Right lobe of liver (tissue), 4 donors: ENCODE measurements at regions not wholly inside any gene's neighbourhood (a gene's known extent, or its start where the extent isn't known, plus 50 kb on each side); places are given as distances from the start of the nearest gene placed in this dataset.

Experiments
- POLR2A ChIP-seq: fragments of 450-650 bp; IDR thresholded peaks from one replicate; pipeline ENCODE4 v1.6.1; 2017; ENCODE audit warnings: antibody characterized with exemption, mild to moderate bottlenecking
- TF ChIP-seq, protein P1 (sequence below), 4 donors: fragments of 200-600 bp in 3 of 4; fragments of 450-650 bp in 1 of 4; IDR thresholded peaks; one replicate each; pipeline versions ENCODE4 v1.5.1 to v1.8.0; 2016 to 2022; ENCODE audit warnings: antibody characterized with exemption in 4 of 4, mild to moderate bottlenecking in 2 of 4
- donor health status: DM: no; HTN: no; CAD: no.
- donor health status: DM: no; HTN: no; CAD: no.
- donor health status: DM: no; HTN: yes; CAD: no.

GRCh38 chr14:105888784-105889665 is 362.6 kb downstream of the TMEM121 start:
- TF ChIP-seq, protein P1, sequence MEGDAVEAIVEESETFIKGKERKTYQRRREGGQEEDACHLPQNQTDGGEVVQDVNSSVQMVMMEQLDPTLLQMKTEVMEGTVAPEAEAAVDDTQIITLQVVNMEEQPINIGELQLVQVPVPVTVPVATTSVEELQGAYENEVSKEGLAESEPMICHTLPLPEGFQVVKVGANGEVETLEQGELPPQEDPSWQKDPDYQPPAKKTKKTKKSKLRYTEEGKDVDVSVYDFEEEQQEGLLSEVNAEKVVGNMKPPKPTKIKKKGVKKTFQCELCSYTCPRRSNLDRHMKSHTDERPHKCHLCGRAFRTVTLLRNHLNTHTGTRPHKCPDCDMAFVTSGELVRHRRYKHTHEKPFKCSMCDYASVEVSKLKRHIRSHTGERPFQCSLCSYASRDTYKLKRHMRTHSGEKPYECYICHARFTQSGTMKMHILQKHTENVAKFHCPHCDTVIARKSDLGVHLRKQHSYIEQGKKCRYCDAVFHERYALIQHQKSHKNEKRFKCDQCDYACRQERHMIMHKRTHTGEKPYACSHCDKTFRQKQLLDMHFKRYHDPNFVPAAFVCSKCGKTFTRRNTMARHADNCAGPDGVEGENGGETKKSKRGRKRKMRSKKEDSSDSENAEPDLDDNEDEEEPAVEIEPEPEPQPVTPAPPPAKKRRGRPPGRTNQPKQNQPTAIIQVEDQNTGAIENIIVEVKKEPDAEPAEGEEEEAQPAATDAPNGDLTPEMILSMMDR (IDR thresholded peaks at IDR 0.05) = no peak
- TF ChIP-seq POLR2A = no peak
